ENCODE measurements at regions not wholly inside any gene's neighbourhood (a gene's known extent, or its start where the extent isn't known, plus 50 kb on each side); places are given as distances from the start of the nearest gene placed in this dataset.
"Not testable (repeated sequence)": the region's sequence is repeated elsewhere in the genome, so short reads cannot be mapped to it uniquely, and the experiment has no call there.

DNA sequence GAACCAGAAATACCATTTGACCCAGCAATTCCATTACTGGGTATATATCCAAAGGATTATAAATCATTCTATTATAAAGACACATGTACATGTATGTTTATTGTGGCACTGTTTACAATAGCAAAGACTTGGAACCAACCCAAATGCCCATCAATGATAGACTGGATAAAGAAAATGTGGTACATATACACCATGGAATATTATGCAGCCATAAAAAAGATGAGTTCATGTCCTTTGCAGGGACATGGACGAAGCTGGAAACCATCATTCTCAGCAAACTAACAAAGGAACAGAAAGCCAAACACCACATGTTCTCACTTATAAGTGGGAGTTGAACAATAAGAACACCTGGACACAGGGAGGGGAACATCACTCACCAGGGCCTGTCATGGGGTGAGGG is 183.1 kb upstream of the AGTR2 start:
- TF ChIP-seq, protein P1, sequence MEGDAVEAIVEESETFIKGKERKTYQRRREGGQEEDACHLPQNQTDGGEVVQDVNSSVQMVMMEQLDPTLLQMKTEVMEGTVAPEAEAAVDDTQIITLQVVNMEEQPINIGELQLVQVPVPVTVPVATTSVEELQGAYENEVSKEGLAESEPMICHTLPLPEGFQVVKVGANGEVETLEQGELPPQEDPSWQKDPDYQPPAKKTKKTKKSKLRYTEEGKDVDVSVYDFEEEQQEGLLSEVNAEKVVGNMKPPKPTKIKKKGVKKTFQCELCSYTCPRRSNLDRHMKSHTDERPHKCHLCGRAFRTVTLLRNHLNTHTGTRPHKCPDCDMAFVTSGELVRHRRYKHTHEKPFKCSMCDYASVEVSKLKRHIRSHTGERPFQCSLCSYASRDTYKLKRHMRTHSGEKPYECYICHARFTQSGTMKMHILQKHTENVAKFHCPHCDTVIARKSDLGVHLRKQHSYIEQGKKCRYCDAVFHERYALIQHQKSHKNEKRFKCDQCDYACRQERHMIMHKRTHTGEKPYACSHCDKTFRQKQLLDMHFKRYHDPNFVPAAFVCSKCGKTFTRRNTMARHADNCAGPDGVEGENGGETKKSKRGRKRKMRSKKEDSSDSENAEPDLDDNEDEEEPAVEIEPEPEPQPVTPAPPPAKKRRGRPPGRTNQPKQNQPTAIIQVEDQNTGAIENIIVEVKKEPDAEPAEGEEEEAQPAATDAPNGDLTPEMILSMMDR (IDR thresholded peaks at IDR 0.05 in 8 of 11, conservative IDR thresholded peaks at IDR 0.05 in 3 of 11): not testable (repeated sequence)
- TF ChIP-seq POLR2A (IDR thresholded peaks at IDR 0.05): not testable (repeated sequence)
